GM21390 (cell line): ENCODE measurements at regions not wholly inside any gene's neighbourhood (a gene's known extent, or its start where the extent isn't known, plus 50 kb on each side); places are given as distances from the start of the nearest gene placed in this dataset.
"Not testable (repeated sequence)": the region's sequence is repeated elsewhere in the genome, so short reads cannot be mapped to it uniquely, and the experiment has no call there.

Experiments used
- ATAC-seq: cut with Tn5 transposase; IDR thresholded peaks from one replicate; pipeline ENCODE4 v1.9.1; 2021; ENCODE audit not compliant: unreplicated experiment

DNA sequence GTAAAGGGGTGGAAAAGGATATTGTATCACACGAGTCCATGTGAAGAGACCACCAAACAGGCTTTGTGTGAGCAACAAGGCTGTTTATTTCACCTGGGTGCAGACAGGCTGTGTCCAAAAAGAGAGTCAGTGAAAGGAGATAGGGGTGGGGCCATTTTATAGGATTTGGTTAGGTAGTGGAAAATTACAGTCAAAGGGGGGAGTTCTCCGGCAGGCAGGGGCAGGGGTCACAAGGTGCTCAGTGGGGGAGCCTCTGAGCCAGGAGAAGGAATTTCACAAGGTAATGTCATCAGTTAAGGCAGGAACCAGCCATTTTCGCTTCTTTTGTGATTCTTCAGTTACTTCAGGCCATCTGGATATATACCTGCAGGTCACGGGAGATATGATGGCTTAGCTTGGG, 104.7 kb upstream of the SPATS2L start:
- ATAC-seq: not testable (repeated sequence)

DNA sequence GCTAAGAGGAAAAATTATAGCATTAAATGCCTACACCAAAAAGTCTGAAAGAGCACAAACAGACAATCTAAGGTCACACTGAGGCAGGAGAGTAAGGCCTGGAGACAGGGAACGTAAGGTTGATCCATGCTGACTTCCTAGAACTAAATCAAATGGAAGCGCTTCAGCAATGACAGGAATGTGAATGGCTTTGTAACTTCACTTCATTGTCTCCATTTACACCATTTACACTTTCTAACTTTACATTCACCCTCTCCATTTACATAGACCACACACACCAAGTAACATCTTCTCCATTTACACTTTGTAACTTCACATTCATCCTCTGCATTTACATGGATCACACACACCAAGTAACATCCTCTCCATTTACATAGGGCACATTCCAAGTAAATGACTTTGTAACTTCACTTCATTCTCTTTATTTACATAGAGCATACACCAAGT, 103.1 kb upstream of the SPATS2L start:
- ATAC-seq: no peak

DNA sequence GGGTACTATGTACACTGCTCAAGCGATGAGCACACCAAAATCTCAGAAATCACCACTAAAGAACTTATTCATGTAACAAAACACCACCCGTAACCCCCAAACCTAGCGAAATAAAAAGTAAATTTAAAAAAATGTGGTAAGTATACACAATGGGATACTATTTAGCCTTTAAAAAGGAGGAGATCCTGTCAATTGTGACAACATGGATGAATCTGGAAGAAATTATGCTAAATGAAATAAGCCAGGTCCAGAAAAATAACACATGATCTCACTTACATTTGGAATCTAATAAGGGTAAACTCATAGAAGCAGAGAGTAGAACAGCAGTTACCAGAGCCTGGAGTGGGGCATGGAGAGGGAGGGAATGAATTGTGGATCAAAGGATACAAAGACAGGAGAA, 98.5 kb upstream of the SPATS2L start:
- no peak for ATAC-seq

DNA sequence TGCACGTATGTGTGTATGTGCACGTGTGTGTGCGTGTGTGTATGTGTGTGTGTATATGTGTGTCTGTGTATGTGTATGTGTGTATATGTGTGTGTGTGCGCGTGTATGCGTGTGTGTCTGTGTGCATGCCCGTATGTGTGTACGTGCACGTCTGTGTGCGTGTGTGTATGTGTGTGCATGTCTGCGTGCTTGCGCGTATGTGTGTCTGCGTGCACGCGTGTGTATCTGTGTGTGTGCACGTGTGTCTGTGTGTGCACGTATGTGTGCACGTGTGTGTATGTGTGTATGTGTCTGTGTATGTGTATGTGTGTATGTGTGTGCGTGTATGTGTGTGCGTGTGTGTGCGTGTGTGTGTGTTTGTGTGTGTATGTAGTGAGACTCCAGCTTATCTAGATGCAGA, 97.5 kb upstream of the SPATS2L start:
- ATAC-seq: no peak

DNA sequence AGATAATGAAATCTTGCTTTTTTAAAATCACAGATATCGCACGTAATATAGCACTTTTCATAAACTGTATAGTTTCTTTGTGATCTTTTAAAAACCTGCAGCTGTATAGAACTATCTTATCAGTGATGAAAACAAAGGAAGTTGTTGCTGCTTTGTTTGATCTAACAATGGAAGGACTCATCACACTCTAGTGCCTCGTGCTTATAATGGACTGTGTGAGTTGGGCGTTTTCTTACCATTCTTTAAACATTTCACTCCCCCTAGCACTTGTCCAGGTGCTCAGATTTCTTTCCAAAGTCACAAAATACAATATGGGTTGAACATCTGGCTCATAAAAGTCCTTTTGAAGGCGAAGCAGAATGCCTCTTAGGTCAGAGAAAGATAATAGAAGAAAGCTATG, 94.8 kb upstream of the SPATS2L start:
- no peak for ATAC-seq

DNA sequence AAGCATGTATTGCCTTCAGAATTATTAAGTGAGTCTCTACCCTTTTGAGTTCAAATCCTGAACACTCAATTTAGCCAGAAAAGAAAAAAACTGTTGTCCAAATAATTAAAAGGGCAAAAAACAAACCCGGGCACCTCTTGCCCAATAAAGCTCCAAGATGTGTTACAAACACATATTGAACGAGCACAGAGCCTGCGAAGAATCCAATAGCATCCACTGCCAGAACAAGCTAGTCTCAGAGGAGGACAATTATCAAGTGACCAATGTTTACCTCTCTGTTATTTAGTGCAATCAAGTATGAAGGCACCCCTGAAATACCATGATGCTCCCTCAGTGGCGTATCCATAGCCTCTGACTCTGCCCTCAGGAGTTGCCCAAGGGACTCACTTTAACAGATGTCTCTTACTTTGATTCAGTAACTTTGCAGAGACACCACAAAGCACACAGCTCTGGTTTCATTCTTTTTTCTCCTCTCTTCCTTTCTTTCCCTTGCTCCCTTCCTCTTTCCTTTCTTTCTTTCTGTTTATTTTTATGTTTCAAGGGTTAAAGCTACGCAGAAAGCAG, 93.5 kb upstream of the SPATS2L start:
- ATAC-seq: no peak

DNA sequence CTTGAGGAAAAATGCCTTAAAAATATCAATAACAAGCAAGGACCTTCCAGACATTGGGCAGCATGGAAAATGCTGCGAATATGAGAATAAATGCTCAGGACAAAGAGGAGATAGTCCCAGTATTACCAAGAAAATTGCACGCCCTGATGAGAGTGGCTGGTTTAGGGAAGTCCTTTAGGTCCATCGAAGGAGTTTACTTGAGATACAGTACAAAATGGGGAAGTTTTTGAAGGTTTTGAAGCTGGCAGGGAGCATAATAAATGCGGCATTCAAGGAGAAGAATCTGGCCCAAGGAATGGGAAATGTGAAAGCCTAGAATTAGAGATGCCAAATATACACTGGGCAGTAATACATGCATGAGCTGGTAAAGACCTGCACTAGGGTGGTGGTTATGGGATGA, 90.2 kb upstream of the SPATS2L start:
- no peak for ATAC-seq

DNA sequence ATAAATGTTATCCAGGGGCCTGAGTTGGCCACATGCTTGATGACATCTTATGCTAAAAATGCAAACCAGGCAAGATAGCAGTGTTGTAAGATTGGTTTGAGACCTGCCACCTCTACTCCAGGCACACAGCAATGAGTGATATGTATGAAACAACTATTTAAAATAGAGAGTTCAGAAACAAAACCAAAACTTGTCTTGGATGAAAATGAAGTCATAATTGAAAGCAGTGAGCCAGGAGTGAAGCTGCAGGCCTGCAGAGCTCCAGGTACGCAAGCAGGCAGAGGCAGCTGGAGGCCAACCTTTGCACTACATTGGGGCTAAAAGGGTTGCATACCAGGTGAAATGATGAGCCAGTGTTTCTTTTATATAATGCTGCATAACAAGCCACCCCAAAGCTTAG, 89.2 kb upstream of the SPATS2L start:
- ATAC-seq: no peak

DNA sequence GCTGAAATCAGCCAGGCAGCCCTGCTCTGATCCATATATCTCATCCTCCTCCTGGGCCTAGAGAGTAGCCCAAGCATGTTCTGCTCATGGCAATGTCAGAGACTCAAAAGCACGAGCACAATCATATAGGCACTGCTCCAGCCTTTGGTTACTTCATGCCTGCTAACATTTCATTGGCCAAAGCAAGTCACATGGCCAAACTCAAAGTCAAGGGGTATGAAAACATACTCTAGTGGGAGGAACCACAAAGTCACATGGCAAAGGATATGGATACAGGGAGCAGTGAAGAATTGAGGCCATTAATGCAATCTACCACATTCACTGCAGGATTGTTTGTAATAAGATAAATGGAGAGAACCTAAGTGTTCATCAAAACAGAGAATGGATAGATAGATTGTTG, 87.8 kb upstream of the SPATS2L start:
- no peak for ATAC-seq

DNA sequence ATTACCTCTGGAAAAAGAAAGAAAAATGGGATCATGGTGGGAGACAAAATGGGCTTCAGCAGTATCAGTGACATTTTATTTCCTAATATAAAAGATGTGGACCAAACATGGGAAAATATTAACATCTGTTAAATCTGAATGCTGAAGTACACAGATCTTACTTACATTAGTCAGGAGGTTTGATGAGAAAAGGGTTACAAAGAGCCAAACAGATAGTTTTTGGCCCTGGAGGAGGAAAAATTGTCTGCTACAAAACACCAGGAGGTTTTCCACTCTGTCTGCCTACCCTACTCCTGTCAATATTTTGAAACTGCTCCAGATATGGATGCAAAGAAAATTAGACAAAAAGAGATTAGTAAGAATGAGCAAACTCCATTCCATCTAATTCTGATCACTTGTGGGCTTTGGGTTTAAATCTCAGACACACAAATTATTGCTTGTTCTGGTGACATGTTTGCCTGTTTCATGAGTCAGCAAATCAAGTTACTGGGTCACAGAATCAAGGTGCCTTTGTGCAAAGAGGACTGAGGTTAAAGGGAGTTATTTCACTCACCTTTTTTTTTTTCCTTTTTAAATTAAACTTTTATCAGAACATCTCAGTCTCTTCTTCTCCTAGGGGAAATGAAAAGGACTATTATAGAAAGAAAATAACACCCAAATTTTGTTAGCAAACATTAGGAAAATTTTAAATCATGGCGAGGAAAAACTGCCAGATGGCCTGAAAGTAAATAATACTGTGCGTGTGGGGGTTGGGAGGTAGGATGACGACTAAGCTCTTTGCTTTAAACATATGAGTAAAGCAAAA, 87.0 kb upstream of the SPATS2L start:
- ATAC-seq: no peak

DNA sequence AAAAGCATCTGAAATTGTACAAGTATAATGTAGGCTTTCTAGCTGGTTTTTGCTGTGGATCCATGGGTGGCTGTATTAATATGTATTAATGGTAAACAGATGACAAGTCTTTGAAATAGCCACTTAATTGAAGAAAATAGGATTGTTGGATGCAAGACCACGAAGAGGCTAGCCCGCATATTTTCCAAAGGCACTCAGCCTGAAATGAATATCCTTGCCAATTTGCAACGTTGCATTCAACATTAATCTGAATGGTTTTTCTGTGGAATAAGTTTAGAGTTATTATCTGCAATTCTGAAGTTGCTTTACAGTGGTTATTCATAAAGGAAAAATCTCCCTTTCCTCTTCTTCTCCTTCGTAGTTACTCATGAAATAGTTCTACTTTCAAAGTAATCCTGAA, 86.2 kb upstream of the SPATS2L start:
- ATAC-seq: no peak

DNA sequence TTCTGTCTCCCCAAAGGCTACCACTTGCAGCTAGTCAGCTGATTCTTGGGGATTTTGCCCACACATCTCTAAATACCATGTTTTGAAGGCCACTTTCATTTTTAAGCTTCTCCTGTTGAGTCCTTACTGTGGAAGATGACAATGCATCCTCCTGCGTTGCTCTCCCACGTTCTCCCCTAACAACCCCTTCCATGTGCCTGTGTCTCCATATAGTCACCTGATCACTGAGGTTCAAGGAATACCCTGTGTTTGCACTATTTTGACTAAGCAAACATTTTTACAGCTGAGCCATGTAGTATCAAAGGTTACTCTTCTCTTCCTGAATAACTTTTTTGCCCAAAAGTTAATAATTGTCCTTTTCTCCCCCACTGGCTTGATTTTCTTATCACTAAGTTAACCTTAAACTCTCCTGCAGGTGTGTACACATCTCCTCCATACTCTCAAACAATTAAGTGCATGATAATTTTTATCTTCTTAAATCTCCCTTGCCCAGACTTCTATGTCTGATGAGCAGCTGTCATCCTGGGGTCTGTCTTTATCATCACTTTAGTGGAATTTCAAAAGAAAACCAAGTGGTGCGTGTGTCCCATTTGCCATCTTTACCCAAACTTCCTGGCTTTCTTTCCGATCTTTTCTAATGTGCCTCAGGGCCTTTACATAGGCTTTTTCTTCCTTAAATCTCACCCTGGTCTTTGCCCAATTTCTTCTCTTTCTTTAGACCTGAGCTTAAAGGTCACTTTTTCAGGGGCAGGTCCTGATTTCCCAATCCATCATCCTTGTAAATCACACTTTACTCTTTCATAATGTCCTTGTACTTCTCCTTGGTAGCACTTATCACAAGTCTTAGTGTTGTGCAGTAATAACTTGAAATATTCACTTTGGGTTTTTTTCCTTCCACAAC, 85.2 kb upstream of the SPATS2L start:
- no peak for ATAC-seq

DNA sequence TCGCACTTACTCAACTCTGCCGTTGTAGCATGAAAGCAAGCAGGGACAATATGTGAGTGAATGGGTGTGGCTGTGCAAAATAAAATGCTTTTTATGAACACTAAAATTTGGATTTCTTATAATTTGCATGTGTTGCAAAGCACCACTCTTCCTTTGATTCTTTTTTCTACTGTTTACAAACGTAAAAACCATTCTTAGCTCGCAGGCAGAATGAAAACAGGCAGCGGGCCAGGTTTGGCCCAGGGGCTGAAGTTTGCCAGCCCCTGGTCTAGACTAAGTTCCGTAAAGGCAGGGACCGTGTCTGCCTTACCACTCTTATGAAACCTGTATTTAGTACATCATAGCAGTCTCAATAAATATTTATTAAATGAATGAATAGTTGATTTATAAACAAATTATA, 83.7 kb upstream of the SPATS2L start:
- ATAC-seq: no peak

DNA sequence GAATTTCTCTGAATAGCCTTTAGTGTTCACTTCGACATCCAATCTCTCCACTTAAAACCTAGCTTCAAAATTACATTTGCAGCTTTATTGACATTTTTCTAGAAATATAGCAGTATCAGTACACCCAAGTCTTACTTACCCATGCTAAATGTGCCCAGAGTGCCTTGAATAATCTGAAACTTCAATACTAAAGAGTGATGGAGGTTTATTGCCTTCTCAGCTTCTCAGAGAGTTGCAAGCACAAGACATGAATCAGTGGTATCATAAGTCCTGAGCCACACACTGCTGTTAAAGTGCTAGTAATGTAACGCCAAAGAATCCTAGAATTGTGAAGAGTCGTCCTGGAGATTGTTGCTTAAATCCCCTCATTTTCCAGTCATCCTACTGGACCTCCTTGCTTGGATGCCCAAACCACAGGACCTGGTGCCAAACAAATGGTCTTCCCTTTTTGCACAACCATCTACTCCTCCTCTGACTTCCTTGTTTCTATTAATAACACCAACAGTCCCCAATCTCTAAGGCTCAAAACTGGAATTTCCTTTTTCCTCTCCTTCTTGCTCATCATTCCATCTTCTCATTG, 83.2 kb upstream of the SPATS2L start:
- no peak for ATAC-seq

DNA sequence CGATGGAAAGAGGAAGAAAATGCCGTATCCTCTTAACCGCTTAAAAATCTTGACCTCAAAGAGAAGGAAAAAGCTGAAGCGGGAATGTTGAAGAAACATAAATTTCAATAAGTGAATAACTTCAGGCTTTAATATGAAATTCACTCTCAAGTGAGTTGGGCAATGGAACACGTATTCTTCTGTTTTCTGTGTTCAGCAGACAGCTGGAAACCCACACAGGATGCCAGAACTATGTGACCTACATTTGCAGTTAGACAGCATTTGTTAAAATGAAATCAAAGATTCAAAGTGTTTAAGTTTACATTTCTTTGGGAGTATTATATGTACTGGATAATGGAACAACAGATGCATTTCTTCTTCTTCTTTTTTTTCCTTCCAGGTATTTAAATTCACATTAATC, 80.5 kb upstream of the SPATS2L start:
- ATAC-seq: no peak

DNA sequence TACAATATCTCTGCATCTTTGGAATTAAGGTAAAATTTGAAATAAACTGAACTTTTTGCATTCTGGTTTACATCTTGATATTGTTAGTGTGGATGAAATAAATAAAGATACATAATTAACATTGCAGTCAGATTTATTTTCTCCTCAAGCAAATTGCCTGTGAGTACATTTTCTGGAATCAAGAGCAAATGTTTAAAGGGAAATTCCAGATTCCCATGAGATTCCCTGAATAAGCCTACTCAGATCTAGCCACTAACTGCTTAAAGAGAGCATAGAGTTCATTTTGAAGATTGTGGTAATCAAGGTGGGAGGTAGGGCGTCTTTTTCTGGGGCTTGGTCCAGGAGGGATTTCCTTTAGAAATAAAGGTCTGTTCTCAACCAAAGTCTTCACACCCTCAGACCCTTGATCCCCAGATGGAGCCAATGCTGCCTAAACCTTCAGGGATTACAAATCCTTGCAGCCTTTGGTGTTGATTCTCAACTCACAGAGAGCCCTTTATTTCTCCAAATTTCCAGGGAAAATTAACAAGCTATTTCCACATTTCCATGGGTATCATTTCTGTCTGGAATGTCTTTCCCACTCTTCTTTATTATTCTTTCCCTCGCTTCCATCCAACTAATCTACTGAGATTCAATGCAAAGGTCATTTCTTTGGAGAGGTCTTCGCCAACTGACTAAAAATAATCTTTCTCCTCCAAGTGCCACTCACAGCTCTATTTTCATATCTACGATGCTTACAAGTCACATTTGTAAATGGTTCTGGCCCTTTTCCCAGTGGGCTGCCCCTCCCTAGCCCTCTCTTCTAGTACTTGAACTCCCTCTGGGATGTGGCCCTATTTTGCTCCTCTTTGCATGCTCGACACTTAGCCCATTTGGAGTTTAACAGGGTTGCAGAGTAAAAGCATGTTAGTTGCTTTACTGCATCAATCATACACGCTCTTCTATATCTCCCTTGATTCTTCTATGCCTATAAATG, 79.8 kb upstream of the SPATS2L start:
- ATAC-seq: no peak

DNA sequence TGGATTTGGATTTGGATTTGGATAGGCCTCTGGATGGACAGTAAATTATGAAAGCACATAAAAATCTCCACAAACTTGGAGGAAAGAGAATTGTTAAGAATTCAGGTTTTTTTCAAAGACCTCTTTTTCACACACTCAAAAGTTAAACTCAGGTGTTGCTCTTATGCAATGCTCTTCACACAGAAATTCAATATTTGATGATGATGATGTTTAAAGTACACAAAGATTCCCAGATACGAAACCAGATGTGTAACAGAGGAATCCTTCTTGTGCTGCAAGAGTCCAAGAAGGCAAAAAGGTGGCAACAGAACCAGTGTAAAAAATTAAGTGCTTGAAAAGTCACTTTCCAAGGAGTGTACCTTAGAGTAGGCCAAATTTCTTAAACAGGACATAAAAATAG, 75.8 kb upstream of the SPATS2L start:
- ATAC-seq: no peak

DNA sequence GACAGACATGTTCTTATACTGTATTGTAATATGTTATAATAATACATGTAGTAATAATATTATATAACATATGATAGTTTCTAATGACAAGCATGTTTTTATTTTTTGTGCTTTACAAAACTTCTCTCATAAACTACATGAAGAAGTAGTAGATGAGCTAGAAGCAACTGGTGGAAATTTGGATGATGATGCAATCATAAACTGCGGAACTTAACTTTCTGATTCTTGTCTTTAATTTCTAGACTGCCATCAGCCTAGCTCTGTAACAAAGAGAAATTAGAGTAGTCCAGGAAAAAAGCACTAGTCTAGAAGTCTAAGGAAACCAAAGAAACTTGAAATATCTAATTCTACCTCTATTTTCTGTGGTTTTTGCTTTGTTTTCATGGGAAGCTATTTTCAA, 71.0 kb upstream of the SPATS2L start:
- no peak for ATAC-seq

DNA sequence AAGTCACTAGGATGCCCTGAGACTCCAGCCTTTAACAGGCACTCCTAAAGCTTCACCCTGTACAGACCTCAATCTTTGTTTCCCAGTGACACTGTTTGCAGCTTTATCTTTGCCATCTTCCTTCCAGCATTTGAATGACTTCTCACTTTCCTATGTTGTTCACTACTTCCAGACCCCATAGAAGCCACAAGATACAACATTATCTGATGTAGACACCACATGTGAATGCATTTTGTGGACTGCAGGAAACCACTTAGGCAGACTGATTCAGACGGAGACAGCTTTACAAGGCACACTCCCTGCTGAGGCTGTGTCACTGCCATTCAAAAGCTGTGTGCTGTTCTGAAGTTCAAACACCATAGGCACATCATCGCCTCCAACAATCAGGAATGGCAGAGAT, 67.3 kb upstream of the SPATS2L start:
- no peak for ATAC-seq

DNA sequence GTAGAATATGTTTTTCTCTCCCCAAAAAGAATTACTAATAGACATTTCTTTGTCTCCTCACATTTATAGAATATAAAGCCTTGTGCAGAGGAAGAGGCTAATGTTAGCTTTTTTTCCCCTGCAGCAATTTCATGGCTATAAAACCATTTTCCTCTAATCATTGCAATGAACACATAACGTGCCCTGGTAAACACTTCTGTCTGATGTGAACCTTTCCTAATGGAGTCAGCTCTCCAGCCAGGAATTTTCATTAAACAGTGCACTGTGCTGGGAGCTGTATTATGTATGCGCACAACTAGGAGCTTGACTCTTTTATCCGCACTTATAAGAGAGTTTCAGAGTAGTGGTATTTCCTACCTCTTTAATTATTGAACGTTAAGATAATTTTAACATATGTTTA, 63.9 kb upstream of the SPATS2L start:
- no peak for ATAC-seq
